ENCODE measurements at regions not wholly inside any gene's neighbourhood (a gene's known extent, or its start where the extent isn't known, plus 50 kb on each side); places are given as distances from the start of the nearest gene placed in this dataset.

DNA sequence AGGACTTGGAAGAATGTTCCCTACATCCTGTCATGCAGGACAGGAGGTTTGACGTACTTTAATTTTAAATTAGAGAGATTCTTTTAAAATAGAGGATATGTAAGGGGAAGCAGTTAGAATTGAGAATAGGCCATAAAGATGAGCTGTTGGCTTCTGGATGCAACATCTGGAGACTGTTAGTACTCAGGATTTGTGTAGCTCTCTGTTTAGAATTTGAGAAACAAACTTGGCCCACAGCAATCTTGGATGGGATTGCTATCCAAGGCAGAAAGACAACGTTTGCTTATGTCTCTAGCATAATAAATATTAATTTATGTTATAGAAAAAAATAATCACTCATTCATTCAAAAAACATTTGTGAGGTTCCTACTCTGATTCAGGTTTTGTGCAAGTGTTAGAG, 398.4 kb upstream of the NOVA1 start:
- no peak for DNase-seq (ENCODE audit: low read depth)
- in situ Hi-C loops (cut with HindIII; ENCODE audit: low sequenced_read_pairs): no loop called here
- TF ChIP-seq, protein P1, sequence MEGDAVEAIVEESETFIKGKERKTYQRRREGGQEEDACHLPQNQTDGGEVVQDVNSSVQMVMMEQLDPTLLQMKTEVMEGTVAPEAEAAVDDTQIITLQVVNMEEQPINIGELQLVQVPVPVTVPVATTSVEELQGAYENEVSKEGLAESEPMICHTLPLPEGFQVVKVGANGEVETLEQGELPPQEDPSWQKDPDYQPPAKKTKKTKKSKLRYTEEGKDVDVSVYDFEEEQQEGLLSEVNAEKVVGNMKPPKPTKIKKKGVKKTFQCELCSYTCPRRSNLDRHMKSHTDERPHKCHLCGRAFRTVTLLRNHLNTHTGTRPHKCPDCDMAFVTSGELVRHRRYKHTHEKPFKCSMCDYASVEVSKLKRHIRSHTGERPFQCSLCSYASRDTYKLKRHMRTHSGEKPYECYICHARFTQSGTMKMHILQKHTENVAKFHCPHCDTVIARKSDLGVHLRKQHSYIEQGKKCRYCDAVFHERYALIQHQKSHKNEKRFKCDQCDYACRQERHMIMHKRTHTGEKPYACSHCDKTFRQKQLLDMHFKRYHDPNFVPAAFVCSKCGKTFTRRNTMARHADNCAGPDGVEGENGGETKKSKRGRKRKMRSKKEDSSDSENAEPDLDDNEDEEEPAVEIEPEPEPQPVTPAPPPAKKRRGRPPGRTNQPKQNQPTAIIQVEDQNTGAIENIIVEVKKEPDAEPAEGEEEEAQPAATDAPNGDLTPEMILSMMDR (IDR thresholded peaks at IDR 0.05; ENCODE audit: low read depth, low read length, missing control alignments): no peak
- no peak overlapping the region for H3K4me3 ChIP-seq (ENCODE audit: low read depth, low read length)

DNA sequence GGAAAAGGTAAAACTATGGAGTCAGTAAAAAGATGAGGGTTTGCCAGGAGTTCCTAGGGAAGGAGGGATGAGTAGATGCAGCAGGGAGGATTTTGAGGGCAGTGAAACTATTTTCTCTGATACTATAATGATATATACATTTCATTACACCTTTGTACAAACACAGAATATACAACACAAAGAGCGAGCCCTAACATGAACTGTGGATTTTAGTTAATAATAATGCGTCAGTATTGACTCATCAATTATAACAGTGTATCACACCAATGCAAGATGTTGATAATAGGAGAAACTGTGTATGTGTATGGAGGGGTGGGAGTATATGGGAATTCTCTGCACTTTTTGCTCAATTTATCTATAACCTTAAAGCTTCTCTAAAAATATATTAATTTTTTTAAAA, 404.3 kb upstream of the NOVA1 start:
- no peak overlapping the region for H3K4me3 ChIP-seq (ENCODE audit: low read depth, low read length)
- TF ChIP-seq, protein P1 (IDR thresholded peaks at IDR 0.05; ENCODE audit: low read depth, low read length, missing control alignments): no peak
- in situ Hi-C loops (cut with HindIII; ENCODE audit: low sequenced_read_pairs): no loop called here
- no peak for DNase-seq (ENCODE audit: low read depth)

GRCh38 chr14:27006570-27006969, 408.7 kb upstream of the NOVA1 start:
- H3K4me3 ChIP-seq (ENCODE audit: low read depth, low read length): no peak overlapping the region
- no peak for DNase-seq (ENCODE audit: low read depth)
- in situ Hi-C loops (cut with HindIII; ENCODE audit: low sequenced_read_pairs): no loop called here
- TF ChIP-seq, protein P1 (IDR thresholded peaks at IDR 0.05; ENCODE audit: low read depth, low read length, missing control alignments): no peak

DNA sequence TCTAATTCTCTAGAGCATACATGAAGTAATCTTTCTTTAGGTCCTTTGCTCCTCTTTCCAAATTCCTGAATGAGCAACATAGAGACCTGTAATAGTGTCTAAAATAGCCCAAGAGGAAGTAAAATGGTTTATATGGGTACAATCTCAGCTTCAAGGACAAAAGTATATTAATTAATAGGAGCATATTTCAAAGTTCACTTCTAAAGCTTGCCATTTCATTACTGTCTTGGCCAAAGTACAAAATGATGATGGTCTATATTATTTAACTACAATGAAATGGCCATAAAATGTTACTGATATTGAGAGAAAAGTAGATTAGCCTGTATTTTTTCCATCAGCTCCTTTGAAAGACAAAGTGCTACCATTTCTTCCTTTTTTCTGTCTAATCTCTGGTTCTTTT, 410.4 kb upstream of the NOVA1 start:
- no peak overlapping the region for H3K4me3 ChIP-seq (ENCODE audit: low read depth, low read length)
- in situ Hi-C loops (cut with HindIII; ENCODE audit: low sequenced_read_pairs): no loop called here
- TF ChIP-seq, protein P1 (IDR thresholded peaks at IDR 0.05; ENCODE audit: low read depth, low read length, missing control alignments): no peak
- DNase-seq (ENCODE audit: low read depth): no peak

DNA sequence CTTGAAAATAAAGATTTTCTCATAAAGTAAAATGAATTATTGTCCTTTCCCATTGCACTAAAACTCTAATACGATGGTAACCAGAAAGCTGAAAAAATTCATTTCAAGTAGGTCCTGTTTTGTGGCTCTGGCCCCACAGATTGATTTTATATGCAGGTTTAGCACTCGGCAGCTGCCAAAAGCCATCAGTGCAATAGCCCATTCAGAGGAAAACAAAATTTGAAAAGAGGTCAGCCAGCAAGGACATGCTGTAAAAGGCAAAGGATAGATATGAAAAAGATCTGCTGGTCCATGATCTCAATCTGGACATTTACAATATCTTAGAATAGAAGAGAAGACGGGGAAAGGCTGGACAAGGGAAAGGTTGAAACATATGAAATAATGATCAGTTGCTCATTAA, 414.8 kb upstream of the NOVA1 start:
- TF ChIP-seq, protein P1 (IDR thresholded peaks at IDR 0.05; ENCODE audit: low read depth, low read length, missing control alignments): no peak
- DNase-seq (ENCODE audit: low read depth): no peak
- in situ Hi-C loops (cut with HindIII; ENCODE audit: low sequenced_read_pairs): no loop called here
- no peak overlapping the region for H3K4me3 ChIP-seq (ENCODE audit: low read depth, low read length)

- TF ChIP-seq, protein P1 (IDR thresholded peaks at IDR 0.05; ENCODE audit: low read depth, low read length, missing control alignments): no peak
- in situ Hi-C loops (cut with HindIII; ENCODE audit: low sequenced_read_pairs): no loop called here
- no peak overlapping the region for H3K4me3 ChIP-seq (ENCODE audit: low read depth, low read length)
- no peak for DNase-seq (ENCODE audit: low read depth)
These were observed 415.8 kb upstream of the NOVA1 start for GRCh38 chr14:27013678-27014077.

DNA sequence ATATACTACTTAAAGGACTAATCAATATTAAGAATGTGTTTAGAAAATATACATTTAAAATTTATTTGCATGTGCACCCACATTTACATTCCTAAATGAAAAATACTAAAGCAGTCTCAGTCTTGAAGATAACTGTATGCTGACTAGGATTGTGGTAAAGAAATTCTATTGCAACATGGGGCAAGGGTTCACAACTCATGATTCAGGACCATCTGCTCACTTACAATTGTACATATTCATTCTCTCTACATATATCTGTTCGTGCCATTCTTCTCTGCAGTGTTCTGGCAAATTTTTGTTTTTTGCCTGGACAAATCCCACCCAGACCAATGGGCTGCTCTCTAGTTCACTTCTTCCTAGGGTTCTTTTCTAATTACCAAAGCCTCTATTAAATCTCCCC, 417.2 kb upstream of the NOVA1 start:
- no peak for DNase-seq (ENCODE audit: low read depth)
- TF ChIP-seq, protein P1 (IDR thresholded peaks at IDR 0.05; ENCODE audit: low read depth, low read length, missing control alignments): no peak
- in situ Hi-C loops (cut with HindIII; ENCODE audit: low sequenced_read_pairs): no loop called here
- H3K4me3 ChIP-seq (ENCODE audit: low read depth, low read length): no peak overlapping the region
